GM21529 (cell line): ENCODE measurements at regions not wholly inside any gene's neighbourhood (a gene's known extent, or its start where the extent isn't known, plus 50 kb on each side); places are given as distances from the start of the nearest gene placed in this dataset.

Experiments
- ATAC-seq: cut with Tn5 transposase; IDR thresholded peaks from one replicate; pipeline ENCODE4 v1.9.1; 2021; ENCODE audit not compliant: unreplicated experiment

DNA sequence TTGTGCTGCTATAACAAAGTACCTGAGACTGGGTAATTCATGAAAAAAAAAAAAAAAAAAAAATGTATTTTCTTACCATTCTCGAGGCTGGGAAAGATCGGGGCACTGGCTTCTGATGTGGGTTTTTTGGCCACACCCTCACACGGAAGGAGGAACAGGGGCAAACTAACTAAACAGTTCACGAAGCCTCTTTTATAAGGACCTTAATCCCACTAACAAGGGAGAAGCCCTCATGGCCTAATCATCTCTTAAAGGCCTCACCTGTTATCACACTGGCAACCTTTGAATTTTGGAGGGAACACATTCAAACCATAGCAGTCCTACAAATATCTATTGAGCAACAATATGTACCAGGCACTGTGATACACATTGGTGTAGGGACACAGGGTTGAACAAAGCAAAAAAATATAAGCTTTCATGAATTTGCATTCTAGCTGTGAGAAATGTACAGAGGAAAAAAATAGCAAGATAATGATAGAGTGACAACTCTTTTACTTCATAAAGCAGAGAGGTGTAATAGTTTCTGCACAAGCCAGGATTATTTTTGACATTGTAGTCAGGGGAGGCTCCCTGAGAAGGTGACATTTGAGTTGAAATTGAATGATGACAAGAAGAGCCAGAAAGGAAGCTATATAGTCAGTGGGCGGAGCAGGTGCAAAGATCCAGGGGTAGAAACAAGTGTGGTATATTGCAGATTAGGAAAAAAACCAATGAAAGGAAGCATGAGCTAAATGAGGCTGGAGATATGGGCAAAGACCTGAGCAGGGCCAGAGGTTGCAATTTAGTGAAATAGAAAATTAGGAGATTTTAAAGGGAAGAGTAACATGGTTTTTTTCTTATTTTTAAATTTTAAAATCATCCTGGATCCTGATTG, 68.1 kb upstream of the GRAMD2B start:
- ATAC-seq, result no peak

DNA sequence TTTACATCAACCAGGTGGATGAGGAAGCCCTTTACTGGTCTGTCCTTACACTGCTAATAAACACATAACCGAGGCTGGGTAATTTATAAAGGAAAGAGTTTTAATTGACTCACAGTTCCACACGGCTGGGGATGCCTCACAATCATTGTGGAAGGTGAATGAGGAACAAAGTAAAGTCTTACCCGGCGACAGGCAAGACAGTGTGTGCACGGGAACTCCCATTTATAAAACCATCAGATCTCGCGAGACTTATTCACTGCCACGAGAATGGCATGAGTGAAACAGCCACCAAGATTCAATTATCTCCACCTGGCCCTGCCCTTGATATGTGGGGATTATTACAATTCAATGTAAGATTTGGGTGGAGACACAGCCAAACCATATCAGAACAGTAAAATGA, 67.3 kb upstream of the GRAMD2B start:
- ATAC-seq, result peak; percentile 30

DNA sequence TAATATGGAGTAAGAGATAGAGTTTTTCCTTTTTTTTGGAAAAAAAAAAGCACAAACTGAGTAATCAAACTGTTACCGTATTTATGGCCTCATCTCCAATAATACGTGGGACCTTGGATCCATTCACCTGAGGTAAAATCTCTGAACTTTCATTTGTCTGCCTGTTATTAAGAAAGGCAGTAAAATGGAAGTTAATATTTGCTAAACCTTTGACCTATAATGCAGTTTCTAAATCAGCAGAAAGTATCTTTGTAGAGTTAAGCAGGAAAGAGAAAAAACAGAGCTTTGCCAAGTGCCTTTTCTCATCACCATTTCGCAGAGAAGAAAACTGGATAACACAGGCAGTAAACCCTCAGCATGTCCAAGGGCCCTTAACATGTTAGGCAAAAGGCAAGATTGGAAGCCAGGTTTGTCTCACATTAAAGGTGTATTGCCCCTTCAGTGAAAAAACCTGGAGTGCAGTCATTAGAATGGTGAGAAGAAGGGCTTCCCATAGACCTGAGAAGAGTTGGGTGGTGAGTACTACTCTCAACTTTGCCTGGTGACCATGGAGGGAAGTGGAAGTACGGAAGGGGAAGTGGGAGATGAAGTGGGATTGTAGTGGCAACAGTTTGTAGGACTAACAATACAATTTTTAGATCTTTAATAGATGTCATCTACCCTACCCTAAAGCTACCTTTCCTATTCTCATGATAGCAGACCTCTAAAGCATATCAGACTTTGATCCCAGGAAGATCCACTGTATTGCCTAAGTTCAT, 65.4 kb upstream of the GRAMD2B start:
- no peak for ATAC-seq

DNA sequence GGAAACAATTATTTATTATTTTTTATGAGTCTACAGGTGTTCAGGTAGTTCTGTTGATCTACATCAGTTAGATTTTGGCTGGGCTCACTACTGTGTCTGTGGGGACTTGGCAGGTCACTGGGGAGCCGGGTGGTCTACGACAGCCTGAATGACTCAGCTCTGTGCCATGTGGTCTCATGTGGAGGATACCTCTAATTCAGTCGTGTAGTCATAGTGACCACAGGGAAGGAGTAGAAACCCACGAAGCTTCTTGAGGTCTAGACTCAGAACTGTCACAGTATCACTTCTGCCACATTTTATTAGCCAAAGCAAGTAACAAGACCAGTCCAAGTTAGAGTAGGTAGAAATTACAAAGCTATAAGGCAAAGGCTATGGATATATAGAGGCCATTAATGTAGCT, 64.7 kb upstream of the GRAMD2B start:
- peak; percentile 90 for ATAC-seq

DNA sequence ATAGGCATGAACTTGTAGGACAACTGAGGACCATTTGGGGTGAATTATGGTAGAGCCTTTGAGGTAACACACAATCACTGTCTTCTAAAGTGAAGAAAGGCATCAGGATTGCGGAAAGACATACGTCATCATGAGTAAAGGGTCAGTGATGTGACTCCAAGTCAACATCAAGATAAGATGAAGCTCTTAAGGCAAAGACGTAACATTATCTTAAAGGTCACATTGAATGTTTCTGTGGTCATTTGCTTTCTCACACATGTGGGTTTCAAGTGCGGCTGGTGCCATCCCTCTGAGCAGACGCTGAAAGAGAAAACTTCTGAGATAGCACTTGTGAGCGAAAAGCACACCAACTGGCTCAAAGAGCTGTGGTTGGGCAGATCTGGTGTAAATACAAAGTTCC, 63.3 kb upstream of the GRAMD2B start:
- no peak for ATAC-seq

DNA sequence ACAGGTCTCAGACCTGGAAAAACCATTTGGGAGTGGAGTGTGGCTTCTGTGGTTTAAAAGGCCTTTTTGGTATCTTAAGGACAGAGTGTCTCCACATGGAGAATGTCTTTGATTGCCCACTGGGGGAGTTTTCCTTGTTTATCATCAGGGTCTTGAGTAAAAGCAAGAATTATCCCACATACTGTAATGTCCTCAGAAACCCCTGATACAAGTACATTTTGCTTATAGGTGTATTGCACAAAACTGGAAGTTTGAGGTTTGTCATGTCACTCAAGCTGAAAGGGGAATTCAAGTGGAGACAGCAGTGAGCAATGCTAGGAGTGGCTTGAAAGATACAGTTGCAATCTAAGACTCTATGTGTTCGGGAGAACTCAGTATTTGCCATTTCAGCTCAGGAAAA, 62.7 kb upstream of the GRAMD2B start:
- no peak for ATAC-seq

DNA sequence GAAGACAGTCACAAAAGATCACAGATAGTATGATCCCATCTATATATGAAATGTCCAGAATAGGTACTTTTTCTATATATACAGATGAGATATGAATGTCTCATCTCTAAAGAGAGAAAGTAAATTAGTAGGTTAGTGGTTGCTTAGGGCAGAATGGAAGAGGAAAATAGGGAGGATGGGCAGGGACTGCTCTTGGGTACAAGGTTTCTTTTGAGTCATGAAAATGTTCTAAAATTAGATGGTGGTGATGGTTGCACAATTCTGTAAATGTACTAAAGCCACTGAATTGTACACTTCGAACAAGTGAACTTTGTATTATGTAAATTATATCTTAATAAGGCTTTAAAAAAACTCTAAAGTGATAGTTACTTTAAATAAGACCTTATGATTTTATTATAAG, 59.6 kb upstream of the GRAMD2B start:
- no peak for ATAC-seq

DNA sequence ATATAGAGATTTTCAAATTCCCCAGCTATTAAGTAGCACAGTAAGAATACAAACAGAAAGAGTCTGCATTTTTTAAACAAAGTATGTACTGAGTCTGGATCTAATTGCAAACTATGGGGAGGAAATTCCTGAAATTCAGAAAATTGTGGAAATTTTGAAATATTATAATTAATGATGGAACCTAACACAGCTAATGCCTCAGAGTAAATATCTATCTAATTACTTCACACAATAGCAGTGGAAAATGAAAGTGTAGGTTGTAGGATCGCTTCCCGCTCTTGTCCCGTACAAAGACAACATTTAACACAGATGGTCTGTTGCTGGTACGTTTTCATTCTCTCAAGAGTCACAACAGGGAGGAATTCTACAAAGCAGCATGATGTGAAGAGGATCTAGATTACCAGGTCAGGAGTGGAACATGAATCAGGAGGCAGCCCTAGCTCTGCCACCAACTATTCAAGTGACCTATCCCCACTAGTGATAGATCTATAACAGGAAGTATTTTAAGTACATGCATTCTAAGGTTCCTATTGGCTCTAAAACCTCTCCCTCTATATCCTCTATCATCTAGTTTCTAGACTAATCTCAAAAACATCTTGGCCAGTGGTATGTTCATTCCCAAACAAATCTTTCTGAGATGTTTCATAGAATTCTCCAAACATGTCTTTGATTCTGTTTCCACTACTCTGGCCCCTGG, 58.9 kb upstream of the GRAMD2B start:
- ATAC-seq, result no peak

DNA sequence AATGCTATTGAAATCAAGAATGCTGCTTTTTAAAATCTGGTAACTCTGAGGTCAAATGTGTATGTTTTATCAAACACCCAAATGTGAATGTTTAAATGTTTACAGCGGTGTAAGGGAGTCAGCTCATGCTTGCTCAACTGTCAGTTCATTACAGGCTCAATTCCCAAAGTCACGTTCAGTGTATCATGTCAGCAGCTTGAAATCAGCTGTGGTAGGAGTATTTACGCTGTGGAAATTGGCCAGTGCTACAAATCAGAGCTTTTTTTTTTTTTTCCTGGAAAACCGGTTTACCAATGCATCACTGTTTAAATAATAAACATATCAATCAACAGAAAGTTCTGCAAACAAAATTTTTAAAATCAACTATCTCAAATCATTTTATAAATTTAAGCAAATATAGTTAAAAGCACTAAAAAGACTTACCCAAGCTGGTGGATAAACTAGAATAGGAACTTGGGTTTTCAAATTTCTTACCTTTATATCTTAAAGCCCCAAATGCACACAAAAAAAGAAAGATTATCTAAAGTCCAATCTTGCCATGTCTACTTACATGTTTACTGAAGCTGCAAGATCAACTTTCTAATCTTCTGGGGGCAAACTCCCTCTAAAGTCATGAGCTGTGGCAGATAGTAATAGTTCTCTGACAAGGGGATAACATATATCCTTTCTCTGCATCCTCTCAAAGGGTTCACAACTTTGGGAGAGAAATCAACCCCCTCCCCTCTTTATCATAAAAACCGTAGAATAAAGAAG, 57.6 kb upstream of the GRAMD2B start:
- ATAC-seq, result no peak

DNA sequence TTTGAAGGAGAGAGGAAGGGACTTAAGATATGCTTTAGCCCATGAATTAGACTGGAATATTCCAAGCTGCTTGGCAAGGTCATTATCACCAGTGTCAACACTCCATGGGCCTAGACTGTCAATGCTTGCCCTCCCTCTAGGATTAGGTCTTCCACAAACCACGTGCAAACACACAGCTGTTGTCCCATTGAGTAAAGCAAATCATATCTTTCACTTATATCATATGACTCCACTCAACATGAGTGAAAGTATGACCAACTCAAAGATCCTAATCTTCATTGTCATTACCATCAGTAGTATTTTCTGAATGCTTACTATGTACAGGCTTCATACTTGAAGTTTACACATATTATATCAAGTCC, 57.0 kb upstream of the GRAMD2B start:
- no peak for ATAC-seq

DNA sequence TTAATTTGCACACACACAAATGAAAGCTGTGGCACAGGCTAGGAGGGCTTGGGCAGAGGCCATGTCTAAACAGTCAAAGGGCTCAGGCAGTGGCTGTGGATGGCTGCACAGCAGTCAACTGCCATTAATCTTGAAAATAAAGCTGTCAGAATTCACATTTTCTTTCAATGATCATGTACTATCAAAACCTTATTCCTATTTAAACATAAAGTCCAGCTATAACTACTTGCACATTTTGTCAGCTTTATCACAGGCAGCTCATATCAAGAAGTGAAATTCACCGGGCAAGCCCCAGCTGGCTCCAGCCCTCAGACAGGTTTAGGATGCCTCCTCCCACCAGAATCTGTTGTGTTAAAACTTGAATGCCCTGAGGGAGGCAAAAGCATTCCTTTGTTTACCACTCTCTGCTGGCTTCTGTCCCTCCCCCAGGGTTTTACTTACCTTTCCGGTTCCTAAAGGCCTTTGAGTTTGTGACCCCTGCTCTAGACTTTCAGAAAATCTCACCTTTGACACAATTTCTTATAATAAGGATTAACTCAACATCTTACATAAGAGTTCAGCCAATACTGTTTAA, 54.9 kb upstream of the GRAMD2B start:
- no peak for ATAC-seq

DNA sequence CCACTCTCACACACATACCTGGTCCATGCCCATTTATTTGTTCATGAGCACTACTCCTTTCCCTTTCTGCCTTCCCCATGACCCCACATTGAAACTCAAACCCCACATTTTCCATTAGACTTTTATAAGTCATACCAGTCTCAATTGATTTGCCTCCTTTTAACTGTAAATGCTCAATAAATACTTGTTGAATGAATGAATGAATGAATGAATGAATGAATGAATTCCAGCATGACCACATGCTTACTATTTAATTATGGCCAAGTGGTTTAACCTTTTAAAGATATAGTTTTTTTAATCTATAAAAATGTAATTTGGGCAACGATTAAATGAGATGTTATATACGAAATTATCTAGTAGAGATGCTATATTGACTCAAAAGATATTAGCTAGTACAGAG, 54.1 kb upstream of the GRAMD2B start:
- no peak for ATAC-seq

DNA sequence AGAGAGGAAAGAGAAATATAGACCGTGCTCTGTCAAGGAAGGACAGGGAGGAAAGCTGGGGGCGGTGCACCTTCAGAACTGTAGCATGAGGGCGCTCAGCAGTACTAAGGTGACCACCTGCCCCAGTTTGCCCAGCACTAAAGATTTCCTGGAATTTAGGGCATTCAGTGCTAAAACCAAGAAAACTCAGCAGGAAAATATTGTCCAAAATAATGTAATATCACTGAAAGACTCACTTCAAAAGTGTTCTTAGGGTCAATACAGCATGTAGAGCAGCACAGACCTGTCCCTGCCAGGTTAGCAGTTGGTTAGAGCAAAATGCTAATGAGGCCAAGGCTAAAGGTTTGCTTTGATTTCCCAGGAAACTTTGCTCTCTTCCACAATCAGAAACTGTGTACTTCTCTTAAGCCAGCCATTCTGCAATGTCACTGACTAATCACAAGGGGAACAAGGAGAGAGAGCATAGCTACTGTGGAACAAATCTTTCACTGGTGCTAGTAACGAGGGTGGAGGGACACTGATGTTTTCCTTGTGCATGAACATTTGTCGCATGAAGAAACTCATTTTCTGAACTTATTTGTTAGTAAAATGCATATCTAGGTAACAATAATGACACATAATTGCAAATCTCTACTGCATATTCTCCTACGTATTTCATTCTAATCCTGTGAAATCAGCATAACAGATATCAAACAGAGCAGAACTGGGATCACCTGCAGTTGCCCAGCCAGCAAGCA, 53.0 kb upstream of the GRAMD2B start:
- ATAC-seq, result no peak

DNA sequence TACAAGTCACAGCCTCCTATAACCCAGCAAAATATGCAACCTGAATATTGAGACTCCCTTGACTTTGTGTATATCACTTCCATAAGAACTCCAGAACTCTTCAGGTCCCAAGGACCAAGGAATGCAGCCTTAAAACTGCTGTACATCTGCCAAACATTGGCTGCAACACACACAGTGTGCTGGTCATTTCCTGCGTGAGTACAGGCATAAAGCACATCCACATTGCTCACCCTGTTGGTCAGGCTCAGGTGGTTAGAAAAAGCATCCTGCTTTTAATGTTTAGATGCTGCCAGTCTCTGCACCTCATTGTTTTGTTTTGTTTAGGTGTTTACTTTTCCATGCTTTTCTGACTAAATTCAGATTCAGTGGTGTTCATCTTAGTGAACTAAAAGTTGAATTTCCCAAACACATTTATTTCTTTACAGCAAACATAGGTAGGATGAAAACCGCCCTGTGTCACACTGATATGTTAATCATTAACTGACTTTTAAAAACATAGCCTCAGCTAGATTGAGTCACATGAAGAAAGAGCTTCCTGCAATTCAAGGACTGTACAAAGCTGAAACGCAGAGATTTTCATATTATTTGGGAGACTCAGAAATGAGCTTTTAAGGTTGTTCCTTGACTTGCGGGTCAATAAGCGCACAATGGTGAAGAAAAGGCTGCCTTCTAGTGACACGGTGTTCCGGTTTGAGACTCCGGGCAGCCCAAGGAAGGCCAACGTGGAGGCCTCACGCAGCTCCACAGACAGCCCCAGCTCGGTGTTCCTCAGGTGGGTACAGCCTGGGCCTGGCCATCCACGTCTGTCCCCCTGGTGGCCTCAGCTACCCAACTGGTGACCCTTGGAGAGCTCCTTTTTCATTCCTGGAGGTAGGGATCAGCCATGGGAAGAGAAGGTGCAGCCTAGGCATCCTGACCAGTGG, 52.2 kb upstream of the GRAMD2B start:
- no peak for ATAC-seq

DNA sequence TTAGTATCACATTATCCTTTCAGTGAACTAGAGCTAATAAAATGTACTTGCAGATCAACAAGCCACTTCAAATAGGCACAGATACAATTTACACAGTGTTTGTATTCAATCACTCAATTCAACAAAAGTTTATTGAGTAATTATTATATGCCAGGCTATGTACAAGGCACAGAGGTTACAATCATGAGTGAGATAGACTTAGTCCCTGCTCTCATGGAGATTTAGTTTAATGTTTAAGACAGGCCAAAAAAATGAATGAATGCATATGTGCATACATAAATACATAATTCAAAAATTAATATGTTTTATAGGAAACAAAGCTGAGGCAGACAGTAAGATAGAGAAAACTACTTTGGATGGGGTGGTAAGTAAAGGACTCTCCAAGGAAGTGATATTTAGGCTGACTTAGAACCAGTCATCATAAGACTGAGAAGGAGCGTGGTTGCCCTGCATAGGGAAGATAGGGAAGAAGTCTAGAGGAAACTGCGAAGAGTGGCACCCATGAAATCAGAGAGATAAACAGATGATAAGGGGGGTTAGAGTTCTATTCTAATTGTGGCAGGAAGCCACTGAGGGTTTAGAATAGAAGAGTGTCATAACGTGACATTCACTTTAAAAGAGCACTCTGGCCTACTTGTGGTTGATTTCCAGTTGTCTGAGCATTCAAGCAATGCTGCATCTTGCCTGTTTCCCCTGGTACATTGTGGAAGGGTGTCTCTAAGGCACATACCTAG, 49.7 kb upstream of the GRAMD2B start:
- ATAC-seq, result no peak
